Jurkat, Clone E6-1 (cell line): ENCODE measurements at regions not wholly inside any gene's neighbourhood (a gene's known extent, or its start where the extent isn't known, plus 50 kb on each side); places are given as distances from the start of the nearest gene placed in this dataset.

Experiments
- DNase-seq: peaks from one replicate; pipeline ENCODE4 v3.0.0-alpha.2; 2011; ENCODE audit warnings: low read depth, low spot score
- H3K4me3 ChIP-seq: 2 replicates; pipeline ENCODE4 v1.5.1; 2011; ENCODE audit warnings: mild to moderate bottlenecking, low read length, control low read depth, moderate library complexity

DNA sequence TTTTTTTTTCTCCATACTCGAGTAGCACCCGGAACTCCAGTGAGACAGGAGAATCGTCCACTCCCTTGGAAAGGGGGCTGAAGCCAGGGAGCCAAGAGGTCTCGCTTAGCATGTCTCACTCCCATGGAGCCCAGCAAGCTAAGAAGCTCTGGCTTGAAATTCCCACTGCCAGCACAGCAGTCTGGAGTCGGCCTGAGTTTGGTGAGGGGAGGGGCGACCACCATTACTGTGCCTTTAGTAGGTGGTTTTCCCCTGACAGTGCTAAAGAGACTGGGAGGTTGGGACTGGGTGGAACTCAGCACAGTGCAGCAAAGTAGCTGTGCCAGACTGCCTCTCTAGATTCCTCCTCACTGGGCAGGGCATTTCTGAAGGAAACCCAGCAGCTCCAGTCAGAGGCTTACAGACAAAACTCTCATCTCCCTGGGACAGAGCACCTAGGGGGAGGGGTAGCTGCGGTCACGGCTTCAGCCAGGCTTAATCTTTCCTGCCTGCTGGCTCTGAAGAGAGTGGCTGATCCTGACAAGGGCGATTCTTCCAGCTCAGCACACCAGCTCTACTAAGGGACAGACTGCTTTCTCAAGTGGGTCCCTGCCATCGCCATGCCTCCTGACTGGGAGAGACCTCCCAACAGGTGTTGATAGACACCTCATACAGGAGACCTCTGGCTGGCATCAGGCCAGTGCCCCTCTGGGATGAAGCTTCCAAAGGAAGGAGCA, 414.5 kb upstream of the ZNF608 start:
- H3K4me3 ChIP-seq, result no peak overlapping the region
- no peak for DNase-seq

DNA sequence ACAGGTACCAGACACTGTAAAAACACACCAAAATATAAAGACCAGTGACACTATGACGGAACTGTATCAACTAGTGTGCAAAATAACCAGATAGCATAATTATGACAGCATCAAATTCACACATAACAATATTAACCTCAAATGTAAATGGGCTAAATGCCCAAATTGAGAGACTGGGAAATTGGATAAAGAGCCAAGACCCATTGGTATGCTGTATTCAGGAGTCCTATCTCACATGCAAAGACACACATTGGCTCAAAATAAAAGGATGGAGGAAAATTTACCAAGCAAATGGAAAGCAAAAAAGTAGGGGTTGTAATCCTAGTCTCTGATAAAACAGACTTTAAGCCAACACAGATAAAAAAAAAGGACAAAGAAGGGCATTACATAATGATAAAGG, 416.3 kb upstream of the ZNF608 start:
- H3K4me3 ChIP-seq, result no peak overlapping the region
- DNase-seq, result no peak

DNA sequence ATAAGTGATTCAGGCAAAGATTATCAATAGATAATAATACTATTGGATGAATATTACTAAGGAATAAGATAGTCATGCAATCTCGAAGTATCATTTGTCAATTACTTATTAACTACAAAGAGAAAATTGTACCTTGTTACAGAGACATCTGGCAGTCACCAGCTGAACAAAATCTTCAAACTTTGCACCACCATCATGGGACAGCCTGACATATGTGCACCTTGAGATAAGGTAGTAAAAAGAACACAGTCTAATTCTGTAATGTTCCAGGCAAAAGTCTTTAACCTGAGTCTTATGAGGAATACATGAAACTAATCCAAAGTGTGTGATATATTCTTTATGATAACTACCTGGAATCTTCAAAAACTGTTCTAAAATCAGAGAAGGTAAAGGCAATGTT, 423.0 kb upstream of the ZNF608 start:
- DNase-seq, result no peak
- H3K4me3 ChIP-seq, result no peak overlapping the region

DNA sequence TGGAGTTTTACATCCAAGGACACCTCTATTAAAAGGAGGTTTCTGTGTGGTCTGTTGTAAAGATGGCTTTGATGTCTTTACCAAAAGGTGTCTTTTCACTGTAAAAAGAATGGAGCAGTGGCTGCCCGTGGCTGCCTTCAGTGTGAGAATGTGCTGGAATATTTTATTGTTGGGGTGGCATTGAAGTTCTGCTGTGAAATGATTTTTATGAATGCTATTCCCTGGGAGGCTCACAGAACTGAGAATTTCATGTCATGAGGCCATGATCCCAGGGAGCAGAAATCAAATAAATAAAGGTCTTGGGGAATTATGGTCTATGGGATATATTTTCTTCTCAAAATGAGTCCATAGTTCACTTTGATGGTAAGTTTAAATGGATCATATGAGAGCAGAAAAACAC, 425.2 kb upstream of the ZNF608 start:
- H3K4me3 ChIP-seq, result no peak overlapping the region
- DNase-seq, result no peak

DNA sequence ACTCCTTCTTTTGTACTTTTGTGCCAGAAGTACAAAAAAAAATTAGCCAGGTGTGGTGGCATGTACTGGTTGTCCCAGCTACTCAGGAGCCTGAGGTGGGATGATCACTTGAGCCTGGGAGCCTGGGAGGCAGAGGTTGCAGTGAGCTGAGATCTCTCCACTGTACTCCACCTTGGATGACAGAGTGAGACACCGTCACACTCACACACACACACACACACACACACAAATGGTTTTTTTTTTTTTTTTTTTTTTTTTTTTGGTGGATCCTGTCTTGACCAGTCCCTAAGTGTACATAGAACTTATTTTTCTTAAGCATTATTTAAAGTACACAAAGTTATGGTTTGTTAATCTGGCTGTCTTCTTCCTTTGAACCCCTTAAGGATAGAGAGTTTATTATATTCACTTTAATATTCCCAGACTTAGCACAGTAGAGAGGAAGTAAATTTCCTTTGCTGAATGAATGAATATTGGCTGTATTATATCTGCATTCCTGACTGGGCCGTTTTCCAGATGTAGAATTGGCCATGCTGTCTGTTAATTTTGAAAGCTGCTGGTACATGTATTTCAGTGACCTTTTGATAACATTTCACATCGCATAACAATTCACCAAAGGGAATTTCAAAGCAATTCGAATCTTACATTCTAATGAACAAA, 429.0 kb upstream of the ZNF608 start:
- no peak for DNase-seq
- no peak overlapping the region for H3K4me3 ChIP-seq

DNA sequence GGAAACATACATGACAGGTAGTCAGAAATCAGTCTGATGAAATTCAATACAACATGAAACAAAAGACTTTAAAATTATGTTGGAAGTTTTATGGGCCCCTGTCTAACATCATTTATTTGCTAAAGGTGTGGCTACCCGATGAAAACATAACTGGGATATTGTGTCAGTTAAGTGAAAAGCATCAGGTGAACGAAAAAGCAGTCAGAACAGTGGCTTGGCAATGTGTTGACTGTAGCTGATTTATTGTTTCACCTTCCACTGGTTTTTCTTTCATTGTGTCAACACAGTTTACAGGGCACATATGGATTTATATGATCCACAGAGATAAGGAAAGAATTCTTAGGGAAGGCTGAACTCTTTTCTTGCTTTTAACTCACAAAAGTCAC, 429.6 kb upstream of the ZNF608 start:
- DNase-seq, result no peak
- H3K4me3 ChIP-seq, result no peak overlapping the region

DNA sequence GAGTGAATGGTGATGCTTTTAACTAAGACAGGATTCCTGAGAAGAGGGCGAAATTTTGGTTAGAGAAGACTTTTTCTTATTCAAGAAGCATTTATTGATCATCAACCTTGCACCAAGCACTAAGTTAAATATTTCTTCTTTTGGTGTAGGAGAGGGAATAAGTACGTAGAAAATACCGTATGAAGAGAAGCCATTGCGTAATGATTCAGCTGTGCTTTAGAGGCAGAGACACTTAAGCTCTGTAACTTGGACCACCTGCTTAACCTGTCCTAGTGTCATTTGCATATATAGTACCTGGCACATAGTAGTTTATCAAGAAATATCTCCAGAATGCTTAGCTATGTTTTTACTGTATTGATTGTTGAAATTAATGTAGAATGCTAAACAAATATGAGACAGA, 430.9 kb upstream of the ZNF608 start:
- DNase-seq, result no peak
- H3K4me3 ChIP-seq, result no peak overlapping the region

DNA sequence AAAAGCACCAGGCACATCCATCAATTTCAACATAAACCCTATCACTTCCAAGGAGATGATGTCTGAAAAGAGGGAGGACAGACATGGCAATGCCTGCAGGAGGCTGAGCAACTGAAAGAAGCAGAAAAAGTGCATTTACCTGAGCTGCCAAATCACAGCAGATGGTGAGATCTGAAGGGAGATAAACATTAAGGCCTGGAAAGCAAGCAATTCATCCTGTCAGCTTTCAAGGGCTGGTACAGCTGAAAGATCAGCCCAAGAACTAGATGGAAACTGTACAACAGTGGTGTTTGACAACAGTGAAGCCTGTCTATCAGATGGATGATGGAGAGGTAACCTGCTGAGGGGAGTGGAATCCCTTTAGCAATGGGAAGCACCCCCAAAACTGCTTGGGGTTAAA, 433.2 kb upstream of the ZNF608 start:
- H3K4me3 ChIP-seq, result no peak overlapping the region
- no peak for DNase-seq

DNA sequence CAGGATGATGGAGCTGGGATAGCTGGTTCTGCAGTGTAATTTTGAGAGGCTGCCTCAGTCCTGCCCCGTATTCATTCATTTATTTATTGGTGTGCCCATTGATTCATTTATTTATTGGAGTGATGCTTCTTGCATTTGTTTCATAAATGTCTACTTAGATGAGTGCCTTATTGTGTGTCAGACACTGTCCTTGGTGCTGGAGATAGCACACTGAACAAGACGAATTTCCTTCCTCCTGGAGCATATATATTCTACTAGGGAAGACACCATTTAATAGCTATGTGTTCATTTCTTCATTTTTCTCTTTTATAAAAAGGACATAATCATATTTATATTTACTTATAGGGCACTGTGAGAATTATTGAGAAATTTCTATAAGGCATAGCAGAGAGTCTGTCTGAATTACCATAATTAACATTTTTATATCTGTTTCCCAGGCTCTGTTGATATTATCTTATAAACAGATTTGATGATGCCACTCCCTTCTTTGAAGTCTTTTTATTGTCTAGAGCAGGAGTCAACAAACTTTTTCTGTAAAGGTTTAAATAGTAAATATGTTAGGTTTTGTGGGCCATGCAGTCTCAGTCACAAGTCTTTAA, 433.9 kb upstream of the ZNF608 start:
- H3K4me3 ChIP-seq, result no peak overlapping the region
- DNase-seq, result no peak

DNA sequence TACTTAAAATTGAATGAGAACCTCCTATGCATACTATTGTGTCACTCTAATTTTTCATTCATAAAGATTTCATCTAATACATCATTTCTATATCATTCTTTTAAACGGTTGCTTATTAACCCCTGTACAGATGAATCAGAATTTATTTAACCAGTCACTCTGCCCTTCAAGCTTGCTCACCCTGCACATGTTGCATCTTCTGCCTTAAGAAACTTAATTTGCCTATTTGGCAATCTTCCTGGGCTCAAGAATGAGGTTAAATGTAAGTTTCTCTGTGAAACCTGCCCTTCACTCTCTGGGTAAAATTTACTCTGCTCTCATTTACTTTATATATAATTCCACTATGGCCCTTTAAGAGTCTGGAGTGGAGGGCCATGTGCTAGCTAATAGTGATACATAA, 434.7 kb upstream of the ZNF608 start:
- no peak overlapping the region for H3K4me3 ChIP-seq
- no peak for DNase-seq

DNA sequence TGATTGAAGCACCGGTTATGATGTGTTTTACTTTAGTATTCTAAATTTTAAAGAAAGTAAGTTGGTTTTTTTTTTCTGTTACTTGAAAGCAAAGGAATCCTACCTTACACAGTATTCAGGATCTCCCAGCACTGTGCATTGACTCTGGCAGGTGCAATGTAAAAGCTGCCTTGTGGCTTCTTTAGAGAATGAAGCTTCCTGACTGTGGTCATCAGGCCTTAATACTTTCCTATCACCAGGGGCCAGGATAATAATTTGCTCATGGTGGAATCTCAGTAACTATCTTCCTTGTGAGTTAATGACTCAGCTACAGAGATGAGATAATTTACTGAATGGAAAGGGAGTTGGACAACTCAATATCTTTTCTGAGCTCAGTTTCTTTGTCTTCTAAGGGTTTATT, 435.5 kb upstream of the ZNF608 start:
- DNase-seq, result no peak
- no peak overlapping the region for H3K4me3 ChIP-seq

DNA sequence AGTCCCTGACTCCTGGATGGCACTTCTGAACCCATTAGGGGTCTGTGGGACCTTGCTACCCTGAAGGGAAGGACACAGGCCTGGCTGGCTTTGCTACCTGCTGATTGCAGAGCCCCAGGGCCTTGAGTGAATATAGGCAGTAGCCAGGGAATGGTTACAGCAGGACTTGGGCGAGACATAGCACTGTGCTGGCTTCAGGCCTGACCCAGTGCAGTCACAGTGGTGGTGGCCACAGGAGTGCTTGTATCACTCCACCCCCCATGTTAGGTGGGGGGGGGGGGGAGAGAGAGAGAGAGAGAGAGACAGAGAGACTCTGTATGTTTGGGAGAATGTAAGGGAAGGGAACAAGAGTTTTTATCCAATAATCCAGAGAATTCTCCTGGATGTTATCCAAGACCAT, 439.3 kb upstream of the ZNF608 start:
- no peak for DNase-seq
- H3K4me3 ChIP-seq, result no peak overlapping the region

DNA sequence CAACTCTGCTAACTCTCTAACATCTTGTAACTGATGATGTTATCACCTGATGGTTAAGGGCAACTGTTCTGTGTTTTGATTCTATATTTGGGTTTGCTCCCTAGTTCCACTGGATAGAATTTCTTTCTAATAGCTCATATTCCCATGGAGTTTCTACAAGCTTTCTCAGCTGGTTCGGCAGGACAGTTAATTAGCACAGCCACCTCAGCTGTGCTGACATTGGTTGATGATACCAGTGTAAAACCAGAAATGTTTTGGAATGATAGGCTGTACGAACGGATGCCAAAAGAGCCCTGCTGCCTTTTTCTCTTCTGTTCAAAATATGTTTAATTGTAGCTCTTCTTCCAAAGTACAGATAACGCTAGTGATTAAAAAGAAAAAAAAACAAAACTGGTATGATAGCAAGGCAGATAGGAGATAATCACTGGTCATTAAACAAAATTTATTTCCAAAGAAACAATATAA, 440.5 kb upstream of the ZNF608 start:
- no peak overlapping the region for H3K4me3 ChIP-seq
- DNase-seq, result no peak

DNA sequence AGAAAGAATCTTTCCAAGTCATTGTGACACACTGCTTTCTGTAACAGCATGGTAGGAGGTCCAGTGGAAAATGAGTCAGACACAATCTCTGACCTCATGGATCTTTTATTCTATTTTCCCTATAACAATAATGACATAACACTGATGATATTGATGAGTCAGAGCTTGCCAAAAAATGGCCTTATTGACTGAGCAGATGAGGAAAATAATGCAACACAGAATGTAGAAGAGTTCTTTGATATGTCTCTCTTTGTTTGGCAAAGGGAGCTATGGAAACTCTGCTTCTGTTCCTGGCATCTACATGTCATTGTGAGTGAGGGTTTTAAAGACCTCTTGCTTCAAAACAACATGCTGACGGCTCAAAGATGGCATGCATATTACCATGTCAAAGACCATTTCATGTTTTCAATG, 443.1 kb upstream of the ZNF608 start:
- DNase-seq, result no peak
- H3K4me3 ChIP-seq, result no peak overlapping the region

DNA sequence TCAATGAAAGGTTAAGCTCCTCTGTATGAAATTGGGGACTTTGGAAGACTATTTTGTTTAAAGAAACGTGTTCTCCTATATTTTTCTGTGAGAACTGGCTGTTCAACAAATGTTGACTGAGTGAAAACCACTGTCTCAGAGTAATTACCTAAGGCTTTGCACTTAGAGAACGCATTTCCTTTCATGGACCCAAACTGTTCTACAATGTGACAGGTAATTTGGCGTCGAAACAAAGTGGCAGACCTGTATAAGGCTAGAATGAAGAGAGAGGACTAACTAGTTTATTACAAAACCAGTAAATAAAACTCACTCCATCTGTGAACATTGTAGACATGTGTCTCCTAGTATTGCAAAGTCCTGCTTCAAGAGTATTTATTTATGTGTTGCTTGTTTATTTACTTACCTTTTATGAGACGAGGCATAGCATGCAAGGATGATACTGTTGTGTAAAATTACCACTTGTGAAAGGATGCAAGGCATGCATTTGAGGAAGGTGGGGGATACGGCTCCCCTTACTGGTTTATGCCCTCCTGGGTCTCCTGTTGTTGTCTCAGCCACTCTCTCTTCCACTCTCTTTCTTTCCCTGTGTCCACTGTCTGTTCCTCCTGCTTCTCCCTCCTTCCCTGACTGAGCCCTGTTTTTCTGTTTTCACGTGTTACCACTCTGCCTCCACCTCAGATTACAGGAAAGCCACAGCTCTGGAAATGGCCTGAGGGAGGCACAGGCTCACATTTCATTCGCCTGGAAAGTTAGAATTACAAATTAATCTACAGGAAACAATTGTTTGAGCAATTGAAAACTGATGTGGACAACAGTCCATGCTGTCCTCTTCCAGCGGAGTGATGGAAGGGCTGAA, 444.0 kb upstream of the ZNF608 start:
- DNase-seq, result no peak
- no peak overlapping the region for H3K4me3 ChIP-seq

DNA sequence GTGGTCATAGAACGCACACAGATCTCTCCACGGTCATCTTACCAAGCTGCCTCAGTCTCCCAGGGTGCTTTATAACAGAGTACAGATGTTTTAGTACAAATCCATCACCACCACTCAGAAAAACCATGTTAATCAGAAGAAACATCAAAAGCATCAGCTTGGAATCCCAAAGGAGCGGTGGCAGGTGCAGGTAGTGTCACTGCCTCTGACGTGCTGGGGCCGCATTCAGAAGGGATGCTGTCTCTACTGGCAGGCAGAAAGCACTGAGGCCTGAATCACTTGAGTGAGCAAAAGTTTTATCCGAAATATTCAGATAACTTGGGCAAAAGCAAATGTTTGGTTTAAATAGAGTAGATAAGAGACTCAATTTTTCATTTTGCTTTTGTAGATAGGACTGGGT, 448.4 kb upstream of the ZNF608 start:
- no peak for DNase-seq

DNA sequence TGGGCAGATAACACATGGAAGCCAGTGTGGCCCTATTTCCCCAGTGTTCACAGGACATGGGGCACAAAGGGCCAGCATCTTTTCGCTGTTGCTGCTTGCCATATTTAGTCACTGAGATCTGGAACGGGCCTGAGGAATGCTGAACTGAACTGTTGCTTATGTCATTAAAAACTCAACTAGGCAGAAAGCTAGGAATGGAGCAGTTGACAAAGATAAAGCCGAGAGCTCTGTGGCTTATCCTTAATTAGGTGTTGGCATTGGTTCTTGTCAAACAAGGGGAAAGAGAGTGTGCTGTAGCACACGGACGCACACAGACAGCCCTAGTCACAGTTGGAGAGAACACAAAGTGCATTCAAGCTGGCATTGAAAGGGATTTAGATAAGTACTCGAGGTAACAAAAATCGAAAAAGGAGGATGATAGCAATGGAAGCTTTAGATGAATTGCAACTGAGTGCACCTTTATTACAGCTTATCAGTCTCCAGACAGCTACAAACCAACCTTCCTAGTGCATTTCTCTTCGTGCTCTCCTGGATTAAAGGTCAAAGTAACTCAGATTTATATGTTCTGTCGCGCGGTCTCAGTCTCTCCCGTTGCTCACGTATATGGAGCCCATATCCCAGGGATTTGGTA, 450.2 kb upstream of the ZNF608 start:
- no peak for DNase-seq
- no peak overlapping the region for H3K4me3 ChIP-seq

More for the DNA sequence above, 448.4 kb upstream of the ZNF608 start:
- H3K4me3 ChIP-seq, result no peak overlapping the region

DNA sequence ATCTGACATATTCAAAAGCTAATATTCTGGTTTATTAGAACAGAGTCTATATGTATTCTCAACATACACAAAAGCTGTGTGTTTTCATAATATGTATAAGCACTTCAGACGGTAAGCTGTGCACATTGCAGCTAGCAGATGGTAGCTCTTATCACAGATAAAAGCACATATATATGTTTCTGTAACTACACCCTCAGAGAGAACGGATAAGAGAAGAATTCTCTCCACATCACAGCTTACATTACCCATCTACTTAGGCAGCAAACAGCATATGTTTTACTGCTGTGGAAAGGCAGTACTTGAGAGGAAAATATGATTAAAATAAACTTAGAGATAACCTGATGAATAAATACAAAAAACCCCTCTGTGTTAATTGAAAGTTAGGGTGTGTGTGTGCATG, 450.9 kb upstream of the ZNF608 start:
- no peak for DNase-seq
- no peak overlapping the region for H3K4me3 ChIP-seq

DNA sequence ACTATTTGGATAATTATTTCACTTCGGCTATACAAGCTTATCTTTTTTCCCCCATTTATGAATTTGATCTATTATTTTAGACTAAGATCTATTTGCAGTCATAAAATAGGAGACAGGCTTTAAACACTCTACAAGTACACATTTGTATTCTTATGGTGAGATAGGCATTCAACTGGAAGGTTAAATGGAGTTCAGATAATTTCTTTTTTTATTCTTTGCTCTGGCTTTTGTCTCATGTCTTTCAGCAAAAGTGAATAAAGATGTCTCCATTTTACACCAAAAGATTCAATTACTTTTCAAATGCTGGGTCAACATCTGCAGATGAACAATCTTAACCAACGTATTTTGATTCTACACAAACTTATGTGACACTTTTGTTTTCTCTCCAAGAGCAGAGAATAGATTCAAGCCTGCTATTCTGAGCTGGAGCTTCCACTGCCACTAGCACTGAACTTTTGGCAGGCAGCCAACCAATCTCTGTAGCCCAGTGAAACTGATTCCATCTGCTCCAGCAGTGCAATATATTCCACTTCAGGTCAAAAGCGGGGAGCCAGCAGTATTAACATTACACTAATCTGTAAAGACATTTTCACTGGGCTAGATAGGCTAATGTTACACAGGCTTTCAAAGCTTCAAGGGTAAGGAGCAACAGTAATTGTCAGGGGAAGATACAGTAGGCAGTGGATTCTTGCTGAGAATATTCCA, 452.0 kb upstream of the ZNF608 start:
- DNase-seq, result peak; percentile 3
- no peak overlapping the region for H3K4me3 ChIP-seq
